Limb (tissue), 2 donors: ENCODE measurements at regions not wholly inside any gene's neighbourhood (a gene's known extent, or its start where the extent isn't known, plus 50 kb on each side); places are given as distances from the start of the nearest gene placed in this dataset.

Source experiments
- DNase-seq, 2 donors: peaks; one replicate each; pipeline ENCODE4 v3.0.0-alpha.2; 2016; ENCODE audit errors: extremely low spot score in 2 of 2

DNA sequence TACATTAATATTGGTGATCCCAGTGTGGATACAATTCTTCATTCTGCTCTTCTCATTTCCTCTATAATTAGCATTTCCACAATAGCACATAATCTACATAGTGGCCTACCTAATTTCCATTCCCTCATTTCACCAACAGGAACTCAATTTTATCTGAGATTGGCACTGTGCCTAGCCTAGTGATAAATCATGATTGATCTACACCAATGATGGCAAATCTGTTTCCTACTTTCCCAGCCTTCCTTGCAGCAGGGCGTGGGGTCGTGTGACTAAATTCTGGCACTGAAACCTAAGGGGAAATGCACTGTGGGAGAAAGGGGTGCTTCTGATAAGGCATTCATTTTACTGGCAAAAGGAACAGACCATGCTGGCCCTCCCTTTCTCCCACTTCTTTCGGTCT is 66.6 kb upstream of the TOM1L1 start:
- no peak for DNase-seq

DNA sequence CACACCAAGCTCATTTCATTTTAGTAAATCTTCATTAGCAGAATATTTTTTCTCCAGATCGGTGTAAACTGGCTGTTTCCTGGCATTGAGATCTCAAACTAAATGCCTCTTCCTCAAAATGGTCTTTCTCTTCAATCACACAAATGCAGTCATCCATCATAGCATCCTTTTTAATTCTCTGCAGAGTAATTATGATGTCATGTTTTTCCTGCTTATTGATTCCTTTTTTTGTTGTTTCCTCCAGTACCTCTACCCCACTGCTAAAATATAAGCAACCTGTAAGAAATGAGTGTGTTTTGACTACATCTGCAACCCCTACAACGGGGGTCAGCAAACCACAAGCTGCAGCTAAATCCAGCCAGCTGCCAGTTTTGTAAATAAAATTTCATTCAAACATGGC is 65.6 kb upstream of the TOM1L1 start:
- no peak for DNase-seq

DNA sequence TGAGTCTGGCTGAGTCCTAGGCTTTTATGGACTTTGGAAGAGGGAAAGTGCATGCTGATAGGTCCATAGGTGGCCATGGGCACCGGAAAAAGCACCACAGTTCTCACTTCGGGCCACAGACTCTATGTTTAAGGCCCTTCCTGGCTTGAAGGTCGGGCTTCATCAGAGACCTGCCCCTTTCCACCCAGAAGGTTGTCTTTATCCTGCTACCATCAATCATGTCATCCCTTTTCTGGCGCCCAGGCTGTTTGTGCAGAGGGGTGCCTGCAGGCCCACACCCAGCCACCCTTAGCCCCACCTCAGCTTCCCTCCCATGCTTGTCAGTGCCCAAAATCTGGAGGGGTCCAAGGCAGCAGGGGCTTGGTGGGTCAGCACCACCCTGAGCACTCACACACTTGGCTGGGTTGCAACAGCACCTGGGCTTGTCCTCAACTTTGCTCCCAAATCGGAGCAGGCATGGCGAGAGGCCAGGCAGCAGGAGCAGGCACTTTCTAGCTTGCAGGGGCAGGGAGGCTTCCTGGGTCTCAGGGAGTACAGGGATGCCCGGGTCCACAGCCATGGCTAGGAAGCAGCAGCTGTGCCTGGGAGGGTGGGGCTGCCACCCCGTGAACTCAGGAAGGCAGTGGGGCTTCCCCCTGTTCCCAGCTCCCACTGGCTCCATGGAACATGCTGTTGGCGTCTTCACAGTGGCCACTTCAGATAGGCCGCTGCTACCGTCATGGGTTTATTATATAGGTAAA is 63.8 kb upstream of the TOM1L1 start:
- DNase-seq: no peak

DNA sequence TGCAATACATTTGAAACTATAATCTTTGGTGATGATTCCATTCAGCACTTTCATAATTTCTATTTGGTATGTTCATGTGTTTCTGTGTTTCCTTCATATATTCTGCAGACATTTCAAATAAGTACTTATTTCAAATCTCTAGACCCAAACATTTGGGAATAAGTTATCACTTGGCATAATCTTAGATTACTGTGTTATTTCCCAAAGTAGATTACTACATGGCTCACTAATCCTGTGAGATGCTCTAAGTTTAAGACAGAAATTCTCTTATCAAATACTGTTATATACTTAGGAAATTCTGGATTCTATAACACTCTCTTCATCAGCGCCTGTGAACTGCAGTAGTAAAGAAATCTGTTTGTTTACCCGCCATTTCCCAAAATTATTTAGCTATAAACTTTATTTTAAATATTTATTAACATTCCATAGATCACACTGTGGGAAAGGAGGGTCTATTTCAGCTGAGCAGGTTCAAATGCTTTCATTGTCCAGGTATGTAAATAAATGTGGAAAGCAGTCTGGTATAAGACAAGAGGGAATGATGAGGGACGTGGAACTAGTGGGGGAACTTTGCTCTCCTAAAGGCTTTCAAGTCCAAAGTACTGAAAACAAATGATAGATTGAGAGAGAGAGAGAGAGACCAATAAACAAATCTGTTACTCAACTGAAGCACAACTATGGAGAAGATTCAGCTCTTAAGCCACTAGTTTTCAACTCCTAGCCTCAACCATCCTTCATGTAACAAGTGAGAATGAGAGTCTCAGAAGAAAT is 61.8 kb upstream of the TOM1L1 start:
- DNase-seq: no peak

DNA sequence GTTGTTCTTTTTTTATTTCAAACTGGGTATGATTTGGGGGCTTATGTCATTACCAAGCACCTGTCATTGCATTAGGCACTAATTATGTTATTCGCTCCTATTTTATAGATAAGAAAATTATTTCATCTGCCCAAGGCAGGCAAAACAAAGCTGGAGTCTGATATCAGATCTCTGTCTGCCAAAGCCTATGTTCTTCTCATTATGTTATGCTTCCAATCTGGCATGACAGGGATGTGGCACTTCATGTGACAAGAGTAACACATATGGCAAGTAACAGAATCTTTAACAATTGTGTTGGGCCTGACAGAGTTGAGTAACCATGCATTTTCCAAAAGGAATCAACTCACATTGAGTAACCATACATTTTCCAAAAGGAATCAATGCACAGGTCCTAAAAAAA is 61.2 kb upstream of the TOM1L1 start:
- no peak for DNase-seq

DNA sequence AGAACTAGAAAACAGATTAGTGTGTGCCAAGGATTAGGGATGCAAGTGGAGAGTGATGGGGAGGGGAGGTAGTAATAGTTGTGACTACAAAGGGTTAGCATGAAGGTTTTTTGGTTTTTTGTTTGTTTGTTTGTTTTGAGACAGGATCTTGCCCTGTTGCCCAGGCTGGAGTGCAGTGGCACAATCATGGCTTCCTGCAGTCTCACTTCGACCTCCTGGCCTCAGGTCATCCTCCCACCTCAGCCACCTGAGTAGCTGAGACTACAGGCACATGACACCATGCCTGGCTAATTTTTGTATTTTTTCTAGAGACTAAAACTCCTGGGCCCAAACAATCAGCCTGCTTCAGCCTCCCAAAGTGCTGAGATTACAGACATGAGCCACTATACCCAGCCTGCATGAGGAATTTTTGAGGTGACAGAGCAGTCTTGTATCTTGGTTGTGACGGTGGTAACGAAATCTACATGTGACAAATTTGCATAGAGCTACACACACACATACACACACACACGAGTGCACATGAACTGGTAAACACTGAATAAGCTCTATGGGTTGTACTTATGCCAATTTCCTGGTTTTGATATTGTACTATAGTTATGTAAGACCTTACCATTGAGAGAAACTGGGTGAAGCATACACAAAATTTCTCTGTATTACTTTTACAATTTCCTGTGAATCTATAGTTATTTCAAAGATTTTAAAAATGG is 59.6 kb upstream of the TOM1L1 start:
- no peak for DNase-seq

DNA sequence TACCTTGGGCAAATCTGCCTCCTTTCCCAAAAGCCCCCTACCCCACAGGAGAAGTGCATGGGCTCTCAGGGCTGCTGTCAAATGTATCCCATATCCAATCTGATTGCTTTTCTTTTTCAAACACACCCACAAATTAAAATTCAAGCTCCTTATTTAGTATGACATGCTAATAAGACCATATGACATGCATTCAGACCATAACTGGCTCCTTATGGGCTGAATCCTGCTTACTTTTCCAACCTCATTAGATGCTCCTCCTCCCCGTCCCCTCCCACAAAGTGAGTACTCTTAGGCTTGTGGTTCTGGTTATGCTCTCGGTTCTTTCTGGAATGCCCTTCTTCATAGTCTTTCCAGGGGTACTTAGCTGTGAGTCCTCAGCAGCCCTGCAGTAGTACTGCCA is 59.0 kb upstream of the TOM1L1 start:
- no peak for DNase-seq

DNA sequence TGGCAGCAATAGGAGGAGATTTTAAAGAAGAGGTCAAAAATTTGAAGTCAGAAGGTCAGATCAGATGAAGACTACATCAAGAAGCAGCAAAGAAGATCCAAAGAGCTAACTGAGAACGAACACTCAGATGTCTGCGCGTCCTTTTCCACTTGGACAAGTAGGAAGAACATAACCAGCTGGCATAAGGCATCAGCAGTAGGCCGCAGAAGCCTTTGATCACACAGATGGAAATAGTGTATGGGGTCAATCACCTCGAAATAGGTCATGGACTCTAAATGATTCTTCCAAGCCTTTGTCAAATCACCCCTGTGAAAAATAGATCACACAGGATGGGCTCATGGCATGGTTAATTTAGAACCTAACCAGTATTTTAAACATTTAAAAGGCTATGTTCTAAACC is 56.4 kb upstream of the TOM1L1 start:
- DNase-seq: no peak

DNA sequence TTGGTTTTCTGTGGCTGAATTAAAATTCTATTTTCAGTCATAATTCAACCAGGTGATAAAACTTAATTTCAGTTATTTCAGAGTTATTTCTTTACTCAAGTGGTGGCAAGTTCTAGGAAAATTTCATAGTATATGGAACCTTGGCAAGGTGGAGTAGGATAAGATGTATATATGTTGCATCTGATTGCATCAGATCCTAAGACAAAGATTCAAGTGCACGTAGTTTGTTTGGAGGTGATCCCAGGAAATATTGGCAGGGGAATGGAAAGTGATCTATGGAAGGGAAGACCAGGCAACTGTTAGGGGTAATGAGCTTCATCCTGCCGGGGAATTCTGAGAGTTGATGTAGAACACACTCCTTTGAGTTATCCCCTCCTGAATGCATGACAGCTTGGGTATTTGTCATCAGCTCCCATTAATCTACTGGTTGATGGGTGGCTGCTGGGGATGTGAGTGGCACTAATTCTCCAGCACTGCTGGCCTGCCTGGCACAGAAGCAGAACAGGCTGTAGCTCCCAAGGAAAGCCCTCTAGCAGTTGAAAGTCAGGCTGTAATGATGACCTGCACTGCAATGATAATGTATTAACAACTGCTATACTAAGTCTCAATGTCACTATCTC is 52.2 kb upstream of the TOM1L1 start:
- no peak for DNase-seq

DNA sequence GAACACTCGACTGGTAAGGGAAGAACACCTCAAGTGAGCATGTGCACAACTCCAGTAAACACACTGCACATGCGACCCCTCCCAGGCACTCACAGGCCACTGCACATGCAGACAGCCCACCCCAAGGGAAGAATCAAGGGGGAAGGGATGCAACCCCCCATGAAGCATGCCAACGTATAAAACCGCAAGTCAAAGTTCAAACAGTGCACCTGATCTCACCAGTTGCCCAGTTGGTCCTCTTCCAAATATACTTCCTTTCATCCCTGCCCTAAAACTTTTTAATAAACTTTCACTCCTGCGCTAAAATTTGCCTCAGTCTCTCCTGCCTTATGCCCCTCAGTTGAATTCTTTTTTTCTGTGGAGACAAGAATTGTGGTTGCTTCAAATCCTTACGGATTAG is 51.0 kb upstream of the TOM1L1 start:
- DNase-seq: no peak
